ENCODE measurements at regions not wholly inside any gene's neighbourhood (a gene's known extent, or its start where the extent isn't known, plus 50 kb on each side); places are given as distances from the start of the nearest gene placed in this dataset.

DNA sequence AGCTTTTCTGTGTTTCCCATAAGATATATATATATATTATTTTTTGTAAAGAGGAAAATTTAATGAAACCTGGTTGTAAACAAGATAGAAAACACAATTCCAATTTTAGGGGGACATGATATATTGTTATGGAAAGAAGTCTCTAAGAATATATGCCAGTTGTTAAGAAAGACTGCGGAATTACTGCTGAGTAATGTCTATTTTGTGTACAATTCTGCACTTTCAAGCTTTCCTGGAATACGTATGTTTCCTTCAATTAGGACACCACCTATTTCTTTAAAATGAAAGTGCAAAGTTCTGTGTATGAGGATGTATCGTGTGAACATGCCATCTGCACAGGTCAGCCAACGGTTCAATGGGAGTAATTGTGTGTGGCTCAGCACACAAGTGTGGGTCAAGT lies 760.2 kb downstream of the BRD1 start:
- H3K4me3 ChIP-seq (ENCODE audit: low read depth, low read length) = no peak overlapping the region
- TF ChIP-seq CTCF (IDR thresholded peaks at IDR 0.05; ENCODE audit: low read depth, low read length, missing control alignments) = no peak
- in situ Hi-C loops (cut with HindIII; ENCODE audit: low sequenced_read_pairs) = no loop called here
- DNase-seq (ENCODE audit: low read depth) = no peak

GRCh38 chr22:49066619-49067018 lies 761.1 kb downstream of the BRD1 start:
- in situ Hi-C loops (cut with HindIII; ENCODE audit: low sequenced_read_pairs) = no loop called here
- TF ChIP-seq CTCF (IDR thresholded peaks at IDR 0.05; ENCODE audit: low read depth, low read length, missing control alignments) = no peak
- no peak for DNase-seq (ENCODE audit: low read depth)
- H3K4me3 ChIP-seq (ENCODE audit: low read depth, low read length) = no peak overlapping the region

- no peak overlapping the region for H3K4me3 ChIP-seq (ENCODE audit: low read depth, low read length)
- no peak for DNase-seq (ENCODE audit: low read depth)
- in situ Hi-C loops (cut with HindIII; ENCODE audit: low sequenced_read_pairs) = no loop called here
- TF ChIP-seq CTCF (IDR thresholded peaks at IDR 0.05; ENCODE audit: low read depth, low read length, missing control alignments) = no peak
Observed at GRCh38 chr22:49064836-49065235, 762.8 kb downstream of the BRD1 start.

DNA sequence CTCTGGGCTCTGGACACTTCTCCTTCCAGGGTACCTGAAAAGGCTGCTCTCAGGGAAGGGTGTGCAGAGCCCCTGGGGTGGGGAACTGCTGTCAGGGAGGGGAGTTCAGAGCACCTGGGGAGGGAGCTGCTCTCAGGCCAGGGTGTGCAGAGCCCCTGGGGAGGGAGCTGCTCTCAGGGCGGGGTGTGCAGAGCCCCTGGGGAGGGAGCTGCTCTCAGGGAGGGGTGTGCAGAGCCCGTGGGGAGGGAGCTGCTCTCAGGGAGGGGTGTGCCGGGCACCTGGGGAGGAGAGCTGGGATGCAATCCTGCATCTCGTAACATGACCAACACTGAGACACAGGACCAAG lies 764.2 kb downstream of the BRD1 start:
- no peak for DNase-seq (ENCODE audit: low read depth)
- H3K4me3 ChIP-seq (ENCODE audit: low read depth, low read length) = no peak overlapping the region
- in situ Hi-C loops (cut with HindIII; ENCODE audit: low sequenced_read_pairs) = no loop called here
- TF ChIP-seq CTCF (IDR thresholded peaks at IDR 0.05; ENCODE audit: low read depth, low read length, missing control alignments) = no peak

DNA sequence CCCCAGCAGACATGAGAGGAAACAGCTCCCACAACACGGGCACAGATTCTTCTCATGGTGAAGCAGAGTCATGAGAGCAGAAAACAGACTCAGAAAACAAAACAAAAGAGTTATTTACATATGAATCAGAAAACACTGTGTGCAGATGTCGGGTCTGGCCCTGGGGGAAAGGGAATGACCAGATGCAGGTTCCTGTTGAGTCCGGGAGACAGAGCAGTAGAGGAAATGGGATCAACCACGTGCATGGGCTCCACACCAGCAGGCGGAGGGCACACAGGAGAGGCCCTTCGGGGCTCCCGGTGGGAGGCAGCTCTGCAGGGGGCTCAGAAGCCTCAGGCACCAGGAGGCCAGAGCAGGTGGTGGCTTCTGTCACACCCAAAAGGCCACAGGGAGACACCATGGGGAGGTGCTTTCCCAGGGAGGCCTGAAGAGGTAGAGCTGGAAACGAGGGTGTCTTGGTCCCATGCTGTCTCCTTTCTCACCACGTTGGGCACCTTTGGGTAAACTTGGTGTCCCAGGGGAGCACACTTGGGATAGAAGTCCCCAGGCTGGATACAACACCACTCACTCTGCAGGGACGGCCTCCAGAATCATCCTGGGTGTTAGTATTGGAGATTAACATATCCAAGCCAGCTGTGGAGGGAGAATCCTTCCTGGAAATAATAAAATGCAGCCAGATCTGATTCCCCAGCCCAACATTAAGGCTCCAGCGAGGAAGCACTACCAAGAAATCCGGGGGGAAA lies 764.7 kb downstream of the BRD1 start:
- no peak for TF ChIP-seq CTCF (IDR thresholded peaks at IDR 0.05; ENCODE audit: low read depth, low read length, missing control alignments)
- in situ Hi-C loops (cut with HindIII; ENCODE audit: low sequenced_read_pairs) = no loop called here
- no peak for DNase-seq (ENCODE audit: low read depth)
- no peak overlapping the region for H3K4me3 ChIP-seq (ENCODE audit: low read depth, low read length)

DNA sequence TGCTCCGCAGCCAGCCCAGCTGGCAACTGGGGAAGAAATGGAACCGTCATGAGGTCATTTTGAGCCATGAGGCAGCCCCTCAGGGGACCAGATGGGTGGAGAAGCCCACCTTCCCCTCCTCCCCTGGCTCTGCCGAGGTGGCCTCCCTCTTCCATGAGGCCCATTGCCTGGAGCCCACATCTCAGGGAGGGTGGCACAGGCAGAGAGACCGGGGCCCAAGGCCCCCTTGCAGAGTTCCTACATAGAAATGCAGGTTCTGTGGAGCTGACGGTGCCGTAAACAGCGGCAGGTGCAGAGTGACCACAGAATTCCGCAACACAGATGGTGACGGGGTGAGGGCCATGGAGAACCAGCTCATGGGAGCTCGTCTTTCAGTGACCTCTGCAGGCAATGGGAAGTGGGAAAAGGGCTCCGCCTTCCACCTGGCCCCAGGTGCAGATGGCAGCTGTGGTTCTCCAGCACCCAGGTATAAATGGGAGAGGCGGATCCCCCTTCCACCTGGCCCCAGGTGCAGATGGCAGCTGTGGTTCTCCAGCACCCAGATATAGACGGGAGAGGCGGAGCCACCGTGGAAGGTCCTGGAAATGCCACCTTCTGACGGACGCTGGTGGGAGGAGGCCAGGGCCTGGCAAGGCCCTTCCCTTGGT lies 765.4 kb downstream of the BRD1 start:
- no peak for DNase-seq (ENCODE audit: low read depth)
- H3K4me3 ChIP-seq (ENCODE audit: low read depth, low read length) = no peak overlapping the region
- TF ChIP-seq CTCF (IDR thresholded peaks at IDR 0.05; ENCODE audit: low read depth, low read length, missing control alignments) = no peak
- in situ Hi-C loops (cut with HindIII; ENCODE audit: low sequenced_read_pairs) = no loop called here
